ENCODE measurements at regions not wholly inside any gene's neighbourhood (a gene's known extent, or its start where the extent isn't known, plus 50 kb on each side); places are given as distances from the start of the nearest gene placed in this dataset.

DNA sequence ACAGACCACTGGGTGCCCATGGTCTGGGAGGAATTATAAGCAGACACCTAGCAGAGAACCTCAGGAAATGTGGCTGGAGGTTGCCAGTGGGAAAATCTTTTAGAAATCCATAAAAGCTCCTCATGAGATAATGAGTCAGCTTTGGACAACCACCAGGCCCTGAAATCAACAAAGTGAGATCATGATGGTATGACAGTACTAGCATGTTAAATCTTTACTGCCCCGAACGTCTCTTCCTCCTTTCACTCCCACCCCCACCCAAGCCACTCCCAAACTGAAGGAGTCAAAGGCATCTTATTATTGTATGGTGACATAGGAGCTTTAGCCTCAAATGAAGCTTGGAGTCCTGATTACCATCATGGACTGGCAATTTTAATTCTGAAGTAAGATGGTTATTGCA is 240.0 kb downstream of the DIO2 start:
- TF ChIP-seq EZH2 (IDR thresholded peaks at IDR 0.05; ENCODE audit: low read depth, unreplicated experiment) (no peak), POLR2AphosphoS5 (IDR thresholded peaks at IDR 0.05; ENCODE audit: low read depth) (no peak), CTCF (conservative IDR thresholded peaks at IDR 0.05; ENCODE audit: low read depth in 2 of 2) (no peak), ZNF462 (CRISPR knock-in tag; IDR thresholded peaks at IDR 0.05) (no peak), EZH2phosphoT487 (IDR thresholded peaks at IDR 0.05; ENCODE audit: unreplicated experiment) (no peak), REST (IDR thresholded peaks at IDR 0.05; ENCODE audit: unreplicated experiment) (no peak), JUNB (IDR thresholded peaks at IDR 0.05; ENCODE audit: unreplicated experiment) (no peak), STAT1 (IDR thresholded peaks at IDR 0.05; ENCODE audit: unreplicated experiment) (no peak), ZNF114 (CRISPR knock-in tag; IDR thresholded peaks at IDR 0.05) (no peak), NANOG (IDR thresholded peaks at IDR 0.05; ENCODE audit: borderline replicate concordance) (no peak), CREB1 (CRISPR knock-in tag; IDR thresholded peaks at IDR 0.05; ENCODE audit: low read depth) (no peak), ZNF331 (CRISPR knock-in tag; IDR thresholded peaks at IDR 0.05; ENCODE audit: low read depth) (no peak)
- TF ChIP-seq, protein P1, sequence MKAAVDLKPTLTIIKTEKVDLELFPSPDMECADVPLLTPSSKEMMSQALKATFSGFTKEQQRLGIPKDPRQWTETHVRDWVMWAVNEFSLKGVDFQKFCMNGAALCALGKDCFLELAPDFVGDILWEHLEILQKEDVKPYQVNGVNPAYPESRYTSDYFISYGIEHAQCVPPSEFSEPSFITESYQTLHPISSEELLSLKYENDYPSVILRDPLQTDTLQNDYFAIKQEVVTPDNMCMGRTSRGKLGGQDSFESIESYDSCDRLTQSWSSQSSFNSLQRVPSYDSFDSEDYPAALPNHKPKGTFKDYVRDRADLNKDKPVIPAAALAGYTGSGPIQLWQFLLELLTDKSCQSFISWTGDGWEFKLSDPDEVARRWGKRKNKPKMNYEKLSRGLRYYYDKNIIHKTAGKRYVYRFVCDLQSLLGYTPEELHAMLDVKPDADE (IDR thresholded peaks at IDR 0.05): no peak
